ENCODE measurements at regions not wholly inside any gene's neighbourhood (a gene's known extent, or its start where the extent isn't known, plus 50 kb on each side); places are given as distances from the start of the nearest gene placed in this dataset.

- TF ChIP-seq CTCF (conservative IDR thresholded peaks at IDR 0.05; ENCODE audit: low read depth, low read length), result no peak
- TF ChIP-seq EZH2 (IDR thresholded peaks at IDR 0.05; ENCODE audit: low read length, unreplicated experiment), result no peak
- no peak for TF ChIP-seq EZH2phosphoT487 (IDR thresholded peaks at IDR 0.05; ENCODE audit: borderline replicate concordance, low read length)
Observed at GRCh38 chr13:109369353-109370052, 416.9 kb downstream of the IRS2 start.

Measured in PC-3 (cell line).